Suprapubic skin (tissue), 3 donors: ENCODE measurements at regions not wholly inside any gene's neighbourhood (a gene's known extent, or its start where the extent isn't known, plus 50 kb on each side); places are given as distances from the start of the nearest gene placed in this dataset.

Experiments
- CTCF ChIP-seq, 2 donors: fragments of 200-600 bp in 1 of 2; fragments of 450-650 bp in 1 of 2; sonication (generic) in 1 of 2; IDR thresholded peaks; one replicate each; pipeline ENCODE4 v1.5.1; 2016 to 2019; ENCODE audit warnings: antibody characterized with exemption in 2 of 2, mild to moderate bottlenecking in 1 of 2, moderate library complexity in 1 of 2
- POLR2AphosphoS5 ChIP-seq, 3 donors: sonication (generic); formaldehyde crosslinking; IDR thresholded peaks; one replicate each; pipeline ENCODE4 v1.6.1; 2017; ENCODE audit warnings: antibody characterized with exemption in 3 of 3

GRCh38 chr11:134879931-134880330 is 467.9 kb upstream of the B3GAT1 start:
- no peak for TF ChIP-seq POLR2AphosphoS5 (IDR thresholded peaks at IDR 0.05)
- no peak for TF ChIP-seq CTCF (IDR thresholded peaks at IDR 0.05)
